ENCODE measurements at regions not wholly inside any gene's neighbourhood (a gene's known extent, or its start where the extent isn't known, plus 50 kb on each side); places are given as distances from the start of the nearest gene placed in this dataset.

GRCh38 chr6:53437557-53438202 is 88.9 kb upstream of the ELOVL5 start:
- Histone ChIP-seq H3K36me3 (no peaks in the 10 kb centered on the region), H3K27ac (no peak overlapping the region), H3K9me3 (no peaks in the 10 kb centered on the region), H3K27me3 (no peaks in the 10 kb centered on the region), H3K4me3 (no peak overlapping the region), H3K4me1 (peaks cover 3 to 16% of the 10 kb centered on the region in 2 donors)
- DNase-seq (peak in 1 of 4 donors; percentile 41), ATAC-seq (peak; percentile 88)
- intact Hi-C loops (cut with DNase I), result no loop called here
- TF ChIP-seq CTCF (IDR thresholded peaks at IDR 0.05), result peak; percentile 37 to 49

- intact Hi-C loops (cut with DNase I), result no loop called here
- H3K4me1 ChIP-seq, result peaks cover 3 to 25% of the 10 kb centered on the region in 2 donors
- H3K27me3 ChIP-seq, result no peaks in the 10 kb centered on the region
- DNase-seq (no peak), ATAC-seq (no peak)
- H3K36me3 ChIP-seq, result no peaks in the 10 kb centered on the region
- H3K27ac ChIP-seq, result no peak overlapping the region
- TF ChIP-seq CTCF (IDR thresholded peaks at IDR 0.05), result no peak
- no peaks in the 10 kb centered on the region for H3K9me3 ChIP-seq
- H3K4me3 ChIP-seq, result no peak overlapping the region
These were observed 88.0 kb upstream of the ELOVL5 start for GRCh38 chr6:53436526-53437303.

- DNase-seq (no peak), ATAC-seq (no peak)
- Histone ChIP-seq H3K36me3 (no peaks in the 10 kb centered on the region), H3K4me3 (no peak overlapping the region), H3K27me3 (no peaks in the 10 kb centered on the region), H3K9me3 (no peaks in the 10 kb centered on the region), H3K27ac (no peak overlapping the region), H3K4me1 (peaks cover 0 to 20% of the 10 kb centered on the region in 2 donors)
- intact Hi-C loops (cut with DNase I), result no loop called here
- TF ChIP-seq CTCF (IDR thresholded peaks at IDR 0.05), result no peak
These were observed 85.2 kb upstream of the ELOVL5 start for GRCh38 chr6:53433951-53434285.

- DNase-seq (no peak), ATAC-seq (peak; percentile 9)
- intact Hi-C loops (cut with DNase I), result no loop called here
- H3K27ac ChIP-seq, result peak overlapping the region in 1 of 2 donors; percentile 62
- TF ChIP-seq CTCF (IDR thresholded peaks at IDR 0.05), result no peak
- H3K36me3 ChIP-seq, result no peaks in the 10 kb centered on the region
- no peaks in the 10 kb centered on the region for H3K27me3 ChIP-seq
- H3K4me3 ChIP-seq, result no peak overlapping the region
- H3K4me1 ChIP-seq, result peaks cover 0 to 20% of the 10 kb centered on the region in 2 donors
- H3K9me3 ChIP-seq, result no peaks in the 10 kb centered on the region
These were observed 84.7 kb upstream of the ELOVL5 start for GRCh38 chr6:53433261-53433950.
